ENCODE measurements at regions not wholly inside any gene's neighbourhood (a gene's known extent, or its start where the extent isn't known, plus 50 kb on each side); places are given as distances from the start of the nearest gene placed in this dataset.

- TF ChIP-seq CTCF (conservative IDR thresholded peaks at IDR 0.05; ENCODE audit: control insufficient read depth, insufficient read depth, low read depth, low read length), result no peak
- no peak for DNase-seq (ENCODE audit: low read depth)
Observed at GRCh38 chr6:169890901-169891300, 139.5 kb downstream of the ERMARD start.

DNA sequence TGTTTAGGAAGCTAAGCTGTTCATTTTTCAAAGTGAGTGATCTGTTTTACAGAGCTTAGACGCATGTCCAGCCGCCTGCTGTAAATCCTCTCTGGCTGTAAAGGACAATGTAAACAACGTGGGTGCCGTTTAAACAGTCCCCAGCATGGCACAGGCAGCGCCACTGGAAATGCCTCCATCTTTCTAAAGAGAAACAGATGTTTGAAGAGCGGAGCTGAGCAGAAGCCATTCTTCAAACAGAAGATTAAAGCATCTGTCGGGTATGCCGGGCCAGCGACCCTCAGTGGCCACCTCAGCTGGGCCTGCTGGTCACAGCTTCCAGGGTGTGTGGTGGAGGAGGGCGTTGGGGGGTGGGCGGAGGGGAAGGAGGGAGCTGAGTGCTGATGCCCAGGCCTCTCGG, 138.6 kb downstream of the ERMARD start:
- H3K4me3 ChIP-seq (ENCODE audit: control insufficient read depth, low read depth, low read length), result no peak overlapping the region
- TF ChIP-seq CTCF (conservative IDR thresholded peaks at IDR 0.05; ENCODE audit: control insufficient read depth, insufficient read depth, low read depth, low read length), result no peak
- DNase-seq (ENCODE audit: low read depth), result no peak

More at GRCh38 chr6:169890901-169891300, 139.5 kb downstream of the ERMARD start:
- H3K4me3 ChIP-seq (ENCODE audit: control insufficient read depth, low read depth, low read length), result no peak overlapping the region

- no peak for TF ChIP-seq CTCF (conservative IDR thresholded peaks at IDR 0.05; ENCODE audit: control insufficient read depth, insufficient read depth, low read depth, low read length)
- H3K4me3 ChIP-seq (ENCODE audit: control insufficient read depth, low read depth, low read length), result no peak overlapping the region
- DNase-seq (ENCODE audit: low read depth), result no peak
Observed at GRCh38 chr6:169887529-169888140, 136.2 kb downstream of the ERMARD start.

- DNase-seq (ENCODE audit: low read depth), result no peak
- H3K4me3 ChIP-seq (ENCODE audit: control insufficient read depth, low read depth, low read length), result no peak overlapping the region
- no peak for TF ChIP-seq CTCF (conservative IDR thresholded peaks at IDR 0.05; ENCODE audit: control insufficient read depth, insufficient read depth, low read depth, low read length)
Observed at GRCh38 chr6:169886631-169887227, 135.3 kb downstream of the ERMARD start.

GRCh38 chr6:169885831-169886230, 134.4 kb downstream of the ERMARD start:
- no peak for DNase-seq (ENCODE audit: low read depth)
- H3K4me3 ChIP-seq (ENCODE audit: control insufficient read depth, low read depth, low read length), result no peak overlapping the region
- TF ChIP-seq CTCF (conservative IDR thresholded peaks at IDR 0.05; ENCODE audit: control insufficient read depth, insufficient read depth, low read depth, low read length), result no peak

- TF ChIP-seq CTCF (conservative IDR thresholded peaks at IDR 0.05; ENCODE audit: control insufficient read depth, insufficient read depth, low read depth, low read length), result no peak
- no peak for DNase-seq (ENCODE audit: low read depth)
- no peak overlapping the region for H3K4me3 ChIP-seq (ENCODE audit: control insufficient read depth, low read depth, low read length)
Observed at GRCh38 chr6:169885131-169885530, 133.7 kb downstream of the ERMARD start.

Data from fibroblast of mammary gland (primary cell).